Activated CD4-positive, alpha-beta T cell treated with anti-CD3 and anti-CD28 coated beads for 48 hours (primary cell): ENCODE measurements at regions not wholly inside any gene's neighbourhood (a gene's known extent, or its start where the extent isn't known, plus 50 kb on each side); places are given as distances from the start of the nearest gene placed in this dataset.
"Not testable (repeated sequence)": the region's sequence is repeated elsewhere in the genome, so short reads cannot be mapped to it uniquely, and the experiment has no call there.

Experiments
- DNase-seq: peaks from one replicate; pipeline ENCODE4 v3.0.0-alpha.2; 2020

DNA sequence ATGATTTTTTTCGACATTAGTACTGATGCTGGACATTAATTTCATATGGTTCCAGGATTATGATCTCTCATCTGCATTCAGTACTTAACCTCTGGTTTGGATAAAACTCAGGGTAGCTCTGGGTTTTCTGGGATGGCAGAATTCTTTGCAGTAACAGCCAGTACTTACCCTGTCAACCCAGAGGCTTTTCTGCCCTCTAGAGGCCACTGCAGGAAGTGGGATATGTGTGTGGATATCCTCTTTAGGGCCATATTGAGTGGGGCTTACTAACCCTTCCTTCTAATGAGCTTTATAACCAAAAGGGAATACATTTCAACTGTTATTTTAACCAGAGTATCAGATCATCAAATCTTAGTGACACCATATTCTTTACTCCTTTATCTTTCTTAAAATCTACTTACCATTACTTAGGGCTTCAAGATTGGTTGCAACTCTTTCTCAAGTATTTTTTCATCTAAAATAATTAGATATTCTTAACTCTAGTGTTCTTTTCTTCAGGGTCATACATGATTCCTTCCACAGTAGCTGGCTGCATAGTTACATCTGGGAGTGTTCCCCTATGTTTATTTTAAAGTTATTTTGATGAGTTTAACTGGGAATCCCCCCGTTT is 488.0 kb upstream of the STXBP6 start:
- DNase-seq = peak; percentile 50

DNA sequence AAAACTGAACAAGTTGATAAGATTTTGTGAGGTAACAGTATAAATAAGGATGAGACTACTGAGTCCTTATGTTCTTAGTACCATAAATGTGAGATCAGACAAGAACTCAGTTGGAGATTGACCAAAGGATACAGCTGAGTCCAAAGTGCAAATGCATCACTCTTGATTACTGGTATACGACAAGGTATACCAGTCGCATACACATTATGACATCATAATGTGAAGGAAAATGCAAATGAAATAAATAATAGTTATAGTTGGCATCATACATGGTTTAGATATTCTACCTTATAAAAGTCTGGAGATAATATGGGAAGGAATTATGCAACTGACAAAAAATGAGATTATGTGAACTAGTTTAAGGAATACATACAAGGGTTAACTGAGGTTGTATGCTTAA is 476.3 kb upstream of the STXBP6 start:
- DNase-seq = no peak

DNA sequence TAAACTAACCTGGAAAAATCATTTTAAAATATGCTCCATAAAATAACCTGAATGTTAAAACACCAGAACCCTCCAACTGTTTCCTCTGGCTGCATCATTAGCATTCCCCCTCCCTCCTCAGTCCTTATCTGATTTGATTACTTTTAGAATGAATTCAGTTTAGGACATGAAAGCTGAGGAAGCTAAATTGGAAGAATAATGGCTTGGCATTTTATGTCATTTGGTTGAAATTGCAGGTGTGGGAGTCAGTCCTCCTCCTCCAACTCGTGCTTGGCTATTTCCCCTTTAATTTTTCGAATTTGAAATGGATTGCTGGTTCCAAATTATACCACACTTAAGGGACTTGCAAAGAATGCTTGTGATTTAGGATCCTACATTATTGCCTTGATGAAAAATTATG is 473.0 kb upstream of the STXBP6 start:
- DNase-seq = no peak

DNA sequence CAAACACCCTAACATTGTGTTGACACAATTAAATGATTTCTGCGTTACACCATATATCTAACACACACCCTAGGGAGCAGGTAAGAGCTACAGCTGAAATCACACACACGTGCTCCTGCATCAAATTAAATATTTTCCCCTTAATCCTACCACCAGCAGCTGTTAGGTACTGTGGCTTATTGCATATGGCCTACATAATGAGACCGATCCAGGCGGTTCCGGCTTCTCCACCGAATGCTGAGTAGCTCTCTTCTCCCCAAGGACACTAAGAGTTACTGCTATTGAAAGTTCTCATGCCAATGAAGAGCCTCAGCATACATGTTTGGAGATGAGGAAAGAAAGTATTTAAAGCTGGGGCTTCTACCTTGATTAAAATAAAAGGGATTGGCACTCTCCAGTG is 472.2 kb upstream of the STXBP6 start:
- DNase-seq = no peak

DNA sequence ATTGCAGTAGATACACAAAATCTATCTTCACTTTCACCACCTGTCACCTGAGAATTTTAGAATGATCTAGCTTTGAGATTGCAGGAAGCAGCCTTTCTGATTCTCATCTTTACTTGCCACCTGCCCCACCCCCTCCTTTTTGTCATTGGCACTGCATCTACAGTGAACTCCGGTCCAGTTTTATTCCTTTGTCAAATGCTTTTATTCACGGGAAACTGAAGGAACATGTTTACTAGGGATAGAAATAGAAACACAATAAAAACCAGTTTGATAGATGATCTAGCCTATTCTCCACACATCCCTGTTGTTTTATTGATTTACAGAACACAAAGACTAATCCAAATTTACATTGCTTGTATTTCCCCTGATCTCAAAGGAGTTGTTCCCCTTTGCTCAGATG is 471.7 kb upstream of the STXBP6 start:
- no peak for DNase-seq

DNA sequence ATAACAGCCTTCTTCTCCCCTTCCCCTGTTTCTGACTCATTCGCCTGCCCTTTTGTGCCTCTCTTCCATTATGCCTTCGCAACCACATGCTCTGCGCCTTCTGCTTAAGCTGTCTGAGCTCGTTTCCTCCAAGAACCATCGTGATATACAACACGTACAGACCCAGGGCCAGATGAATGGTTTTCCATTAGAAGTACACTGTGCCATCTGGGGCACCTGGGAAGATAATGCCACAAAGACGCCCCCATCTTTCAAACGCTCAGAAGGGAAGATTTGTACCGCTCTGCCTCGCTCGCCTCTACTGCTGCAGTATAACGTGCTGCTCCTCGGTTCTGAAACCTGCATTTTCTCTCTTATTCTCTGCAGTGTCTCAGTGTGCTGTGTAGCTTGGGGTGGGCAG is 470.9 kb upstream of the STXBP6 start:
- no peak for DNase-seq

DNA sequence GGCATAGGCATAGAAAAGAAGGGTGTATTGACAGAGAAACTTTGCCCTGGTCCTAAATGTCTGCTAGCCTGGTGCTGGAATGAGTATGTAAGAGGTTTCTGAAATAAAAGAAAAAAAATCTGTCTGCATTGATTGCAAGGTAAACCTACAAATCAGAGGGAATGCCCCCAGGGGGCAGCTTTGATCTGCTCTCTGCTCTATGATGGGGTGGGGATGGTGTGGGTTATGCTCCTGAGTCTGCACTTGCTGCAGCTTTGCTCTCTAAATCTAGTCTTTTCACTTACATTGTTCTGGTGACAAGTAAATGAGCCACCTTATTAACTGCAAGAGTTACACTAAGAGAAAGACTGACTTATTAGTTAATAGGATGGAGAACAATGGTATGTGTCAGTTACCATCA is 468.4 kb upstream of the STXBP6 start:
- DNase-seq = no peak

DNA sequence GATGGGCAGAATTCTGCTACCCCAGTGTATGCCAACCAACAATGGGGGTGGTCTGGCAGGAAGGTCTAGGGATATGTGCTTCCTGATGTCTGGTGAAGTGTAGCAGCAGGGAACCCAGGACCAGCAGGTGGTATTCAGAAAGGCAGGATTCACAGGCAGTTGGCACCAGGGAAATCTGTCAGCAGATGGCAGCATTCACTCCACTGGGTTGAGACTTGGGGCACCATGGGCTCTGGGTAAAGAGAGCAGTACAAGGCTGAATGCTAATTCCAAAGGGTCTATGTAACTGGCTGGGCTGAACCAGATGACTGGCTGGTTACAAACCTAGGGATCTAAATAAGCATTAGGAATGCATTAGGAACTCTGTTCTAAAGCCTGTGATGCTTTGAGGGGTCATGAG is 466.9 kb upstream of the STXBP6 start:
- no peak for DNase-seq

DNA sequence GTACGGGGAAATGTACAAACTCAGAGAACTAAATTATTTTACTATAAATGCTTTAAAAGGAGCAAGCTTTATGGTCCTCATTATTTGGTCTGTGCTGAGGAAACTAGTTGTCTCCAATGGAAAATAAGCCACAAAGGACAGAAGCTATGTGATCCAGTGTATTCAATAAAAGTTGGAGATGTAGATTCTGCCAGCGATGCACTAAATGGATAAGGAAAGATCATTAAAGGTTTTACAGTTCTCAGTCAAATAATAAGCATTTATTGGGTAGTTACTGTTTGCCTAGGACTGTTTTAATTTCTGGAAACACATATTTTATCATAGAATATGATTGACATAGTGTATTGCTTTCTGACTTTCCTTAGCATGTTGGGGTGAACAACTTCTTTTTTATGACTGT is 458.9 kb upstream of the STXBP6 start:
- no peak for DNase-seq

DNA sequence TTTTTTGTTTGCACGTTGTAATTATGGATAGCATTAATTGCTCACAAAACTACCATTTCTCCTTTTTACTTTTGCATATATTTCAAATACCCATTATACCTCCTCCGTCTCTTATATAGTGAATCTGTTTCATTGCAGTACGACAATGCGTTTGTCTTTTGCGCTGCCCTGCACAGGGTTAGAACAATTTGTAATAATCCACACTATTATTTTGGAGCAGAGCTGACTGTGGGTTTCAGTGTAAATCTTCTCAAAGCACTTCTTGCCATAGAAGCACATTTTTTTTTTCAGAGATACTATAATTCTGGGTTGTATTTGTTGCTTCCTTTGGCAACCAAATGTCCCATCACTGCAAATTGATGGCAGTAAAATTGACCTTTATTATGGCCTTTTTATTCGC is 451.8 kb upstream of the STXBP6 start:
- no peak for DNase-seq

DNA sequence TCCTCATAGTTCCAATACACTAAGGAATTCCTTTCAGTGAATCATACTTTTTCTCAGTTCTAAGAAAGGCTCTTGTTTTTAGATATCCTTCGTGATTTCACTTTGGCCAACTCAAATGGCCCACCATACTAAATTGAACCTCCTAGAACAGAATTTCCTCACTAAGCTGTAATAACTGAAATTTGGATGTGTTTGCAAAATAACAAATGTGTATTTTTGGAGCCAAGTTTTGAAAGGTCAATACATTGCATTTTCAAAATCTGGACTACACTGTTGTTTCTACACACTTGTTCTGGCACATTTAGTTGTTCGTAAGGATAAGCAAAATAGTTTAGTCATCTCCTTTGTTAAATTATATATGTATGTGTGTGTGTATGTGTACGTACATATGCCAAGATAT is 439.0 kb upstream of the STXBP6 start:
- no peak for DNase-seq

DNA sequence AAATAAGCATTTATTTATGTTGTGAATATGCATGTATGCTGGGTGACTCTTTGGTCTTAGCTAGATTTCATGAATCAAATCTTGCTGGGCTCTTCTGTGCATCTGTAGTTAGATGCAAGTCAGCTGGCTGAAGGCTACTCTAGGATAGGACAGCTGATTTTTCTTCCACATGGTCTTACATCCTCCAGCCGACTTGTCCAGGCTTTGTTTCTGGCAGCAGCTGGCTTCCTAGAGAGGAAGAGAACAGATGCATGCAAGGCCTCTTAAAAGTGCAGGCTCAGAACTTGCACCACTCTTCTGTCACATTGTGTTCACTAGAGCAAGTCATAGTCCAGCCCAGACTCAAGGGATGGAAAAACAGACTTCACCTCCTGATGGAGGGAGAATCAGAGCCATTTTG is 435.4 kb upstream of the STXBP6 start:
- DNase-seq = no peak

DNA sequence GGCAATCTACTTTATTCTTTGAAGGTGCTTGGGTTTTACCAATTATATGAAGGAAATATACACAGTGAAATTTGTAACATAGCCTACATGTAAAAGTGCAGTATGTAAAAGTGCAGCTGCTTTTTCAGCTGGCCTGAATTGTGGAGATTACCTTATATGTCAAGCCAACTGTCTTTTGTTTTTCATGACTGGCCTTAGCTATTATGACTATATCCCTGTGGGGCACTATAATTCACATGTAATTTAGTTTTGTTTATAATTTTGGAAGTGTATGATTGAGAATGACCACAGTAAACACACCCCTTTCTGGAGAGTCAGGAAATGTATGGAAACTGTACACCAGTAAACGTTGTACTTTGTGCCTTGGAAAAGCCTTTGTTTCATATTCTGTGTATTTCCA is 435.0 kb upstream of the STXBP6 start:
- DNase-seq = no peak

DNA sequence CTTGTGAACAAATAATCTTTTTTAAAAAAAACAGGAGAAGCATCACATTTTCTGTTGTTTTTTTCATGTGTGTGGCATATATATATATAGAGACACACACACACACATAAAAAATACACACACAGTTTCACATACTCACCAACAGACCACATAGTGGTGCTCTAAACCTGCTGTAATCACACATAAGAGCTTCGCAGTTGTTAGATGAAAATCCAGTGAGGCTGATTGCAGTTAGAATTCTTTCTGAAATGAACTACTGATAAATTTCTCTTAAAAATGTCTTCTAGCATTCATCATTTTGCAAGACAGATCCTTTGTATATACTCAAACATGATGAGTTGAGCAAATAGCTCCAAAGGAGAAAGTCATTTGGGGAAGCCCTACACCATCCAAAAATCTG is 434.3 kb upstream of the STXBP6 start:
- DNase-seq = no peak

DNA sequence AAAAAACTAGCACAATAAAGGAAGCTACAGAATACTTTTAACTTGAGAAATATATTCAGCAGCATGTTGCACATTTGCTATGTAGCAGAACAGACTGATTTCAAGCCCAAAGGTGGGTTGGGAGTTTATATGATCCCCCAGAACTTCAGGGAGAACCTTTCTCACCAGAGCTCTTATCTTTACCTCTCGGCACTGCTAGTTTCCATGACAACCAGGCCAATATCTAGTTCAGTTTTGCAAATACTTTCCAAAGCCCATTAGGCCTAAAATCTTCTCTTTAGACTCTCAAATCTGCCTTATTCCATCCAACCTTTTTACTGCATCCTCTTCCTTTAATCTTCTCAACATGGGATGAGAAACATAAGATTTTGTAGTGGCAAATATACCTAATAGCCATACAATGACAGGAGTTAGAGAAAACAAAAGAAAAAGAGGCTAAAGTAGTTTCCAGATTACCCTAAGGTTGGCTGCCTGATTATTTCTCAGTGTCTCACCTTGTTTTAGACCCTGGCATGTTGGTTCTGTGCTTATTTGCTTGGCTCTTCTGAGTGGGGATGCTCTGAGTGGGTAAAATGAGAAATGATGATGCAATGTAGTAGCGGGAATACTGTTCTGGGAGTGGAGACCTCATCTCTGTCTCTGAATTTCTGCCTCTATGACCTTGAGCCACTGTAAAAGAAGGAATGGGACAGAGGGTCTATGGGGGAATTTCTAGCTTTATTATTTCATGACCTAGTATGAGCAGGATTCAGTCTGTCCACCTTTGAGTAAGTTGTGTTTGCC is 427.6 kb upstream of the STXBP6 start:
- no peak for DNase-seq

DNA sequence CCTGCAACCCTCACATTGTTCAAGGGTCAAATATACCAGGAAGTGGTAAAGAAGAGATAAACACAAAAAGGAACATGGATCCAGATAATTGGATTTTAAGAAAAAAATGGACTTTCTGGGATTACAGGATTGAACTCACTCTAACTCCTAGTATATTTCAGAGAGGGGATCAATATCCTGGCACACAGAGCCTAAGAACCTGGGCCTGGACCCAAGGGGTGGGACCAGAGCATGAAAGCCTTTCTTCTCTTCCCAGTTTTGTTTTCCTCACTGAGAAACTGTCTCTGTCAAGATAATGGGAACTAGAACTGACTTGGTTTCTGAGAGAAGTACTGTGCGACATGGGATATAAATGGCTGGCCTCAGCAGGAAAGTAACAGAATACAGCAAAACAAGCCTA is 422.8 kb upstream of the STXBP6 start:
- DNase-seq = no peak

DNA sequence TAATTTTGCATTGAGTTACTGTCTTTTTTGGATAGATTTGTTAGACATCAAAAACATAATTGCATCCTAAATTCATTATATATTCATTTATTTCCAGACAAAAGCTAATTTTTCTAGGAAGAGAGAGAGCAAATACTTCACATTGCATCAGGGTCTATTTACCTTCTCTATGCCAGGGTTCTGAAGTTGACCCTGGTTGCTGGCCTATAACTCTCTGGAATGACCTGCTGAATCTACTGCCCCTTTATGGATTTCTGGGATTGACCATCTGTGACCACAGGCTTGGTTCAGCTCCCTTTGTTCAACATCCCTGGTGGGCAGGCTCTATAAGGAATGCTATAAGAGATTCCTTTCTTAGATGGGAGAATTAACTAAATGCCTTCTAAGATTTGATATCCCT is 414.8 kb upstream of the STXBP6 start:
- no peak for DNase-seq

DNA sequence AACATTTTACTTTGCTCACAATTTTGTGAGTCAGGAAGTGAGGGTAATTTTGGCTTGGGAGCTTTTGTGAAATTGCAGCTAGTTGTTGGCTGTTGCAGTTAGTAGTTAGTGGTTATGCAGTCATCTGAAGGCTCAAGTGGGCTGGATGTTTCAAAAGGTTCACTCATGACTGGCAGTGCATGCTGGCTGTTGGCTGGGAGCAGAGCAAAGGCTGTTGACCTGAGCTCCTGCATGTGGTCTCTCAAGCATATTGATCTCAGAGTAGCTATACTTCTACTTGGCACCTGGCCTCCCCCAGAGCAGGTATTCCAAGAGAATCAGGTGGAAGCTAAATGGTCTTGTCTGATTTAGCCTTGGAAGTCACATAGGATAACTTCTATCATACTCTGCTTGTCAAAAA is 414.1 kb upstream of the STXBP6 start:
- DNase-seq = no peak

DNA sequence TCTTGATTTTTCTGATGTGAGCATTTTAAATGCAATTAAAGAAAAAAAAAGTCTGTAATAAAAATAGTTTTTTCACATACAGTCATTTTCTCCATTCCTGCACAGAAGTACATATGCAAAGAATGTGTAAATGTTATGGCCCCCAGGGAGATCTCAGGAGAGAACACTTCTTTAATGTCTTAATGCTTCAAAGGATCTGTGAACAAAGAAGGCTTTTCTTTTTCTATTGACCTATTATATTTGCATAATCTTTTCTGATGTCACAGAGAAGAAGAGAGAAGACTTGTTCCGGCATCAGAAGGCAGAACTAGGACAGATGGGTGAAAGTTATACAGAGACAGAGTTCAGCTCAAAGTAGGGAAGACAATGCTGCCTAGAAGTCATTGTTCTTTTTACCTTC is 413.5 kb upstream of the STXBP6 start:
- DNase-seq = no peak

DNA sequence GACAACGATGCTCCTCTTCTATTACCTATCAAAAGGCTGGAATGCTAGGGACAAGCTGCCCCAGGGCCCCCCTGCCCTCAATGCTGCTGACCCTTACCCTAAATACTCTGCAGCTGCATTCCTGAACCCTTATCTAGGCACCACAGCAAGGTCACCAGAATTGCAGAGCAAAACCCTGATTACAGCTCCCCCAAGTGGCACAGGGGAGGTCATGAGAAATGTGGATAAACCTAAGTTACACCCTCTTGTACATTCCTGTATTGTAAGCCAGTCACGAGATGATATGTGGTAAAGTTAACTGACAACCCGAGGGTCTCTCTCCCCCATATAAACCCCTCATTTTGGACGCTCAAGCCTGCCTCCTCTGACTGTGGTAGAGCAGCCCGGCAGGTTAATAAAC is 411.8 kb upstream of the STXBP6 start:
- DNase-seq = no peak

DNA sequence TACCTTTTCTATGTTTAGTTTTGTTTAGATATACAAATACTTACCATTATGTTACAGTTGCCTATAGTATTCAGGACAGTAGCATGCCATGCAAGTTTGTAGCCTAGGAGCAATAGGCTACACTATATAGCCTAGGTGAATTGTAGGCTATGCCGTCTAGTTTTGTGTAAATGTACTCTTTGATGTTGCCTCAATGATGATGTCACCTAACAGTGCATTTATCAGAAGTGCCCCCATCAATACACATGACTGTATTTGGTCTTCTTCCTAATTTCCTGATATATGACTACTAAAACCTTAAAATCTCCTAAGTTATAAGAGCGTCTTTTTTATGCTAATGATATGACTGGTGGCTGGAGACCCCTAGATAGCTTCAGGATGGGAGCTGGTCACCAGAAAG is 394.4 kb upstream of the STXBP6 start:
- no peak for DNase-seq

DNA sequence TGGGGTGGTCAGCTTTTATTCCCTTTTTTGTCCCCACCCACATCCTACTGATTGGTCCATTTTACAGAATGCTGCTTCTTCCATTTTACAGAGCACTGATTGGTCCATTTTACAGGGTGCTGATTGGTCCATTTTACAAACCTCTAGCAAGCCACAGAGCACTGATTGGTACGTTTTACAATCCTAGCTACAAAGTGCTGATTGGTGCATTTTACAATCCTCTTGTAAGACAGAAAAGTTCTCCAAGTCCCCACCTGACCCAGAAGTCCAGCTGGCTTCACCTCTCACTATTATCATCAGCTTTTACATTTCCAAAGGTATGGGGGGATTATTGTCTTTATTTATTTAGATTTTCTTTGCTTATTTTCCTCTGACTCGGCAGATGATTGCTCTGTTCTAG is 390.4 kb upstream of the STXBP6 start:
- not testable (repeated sequence) for DNase-seq

DNA sequence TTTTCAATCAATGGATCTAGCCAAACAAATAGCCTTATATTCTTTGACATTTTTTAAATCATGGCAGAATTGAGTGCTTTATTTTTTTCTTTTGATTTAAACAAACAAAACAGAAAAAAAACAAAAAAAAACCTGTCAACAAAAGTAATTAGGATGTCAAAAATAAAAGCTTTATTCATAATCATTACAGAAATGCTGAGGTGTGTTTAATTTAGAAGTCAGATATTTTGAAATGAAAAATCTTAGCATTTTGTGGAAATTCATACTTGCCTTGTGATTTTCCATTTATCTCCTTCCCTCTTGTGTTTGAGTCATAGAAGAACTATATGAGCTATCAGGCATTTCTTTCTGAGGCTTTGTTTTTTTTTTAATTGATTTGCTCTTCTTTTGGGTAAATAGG is 387.0 kb upstream of the STXBP6 start:
- DNase-seq = no peak

DNA sequence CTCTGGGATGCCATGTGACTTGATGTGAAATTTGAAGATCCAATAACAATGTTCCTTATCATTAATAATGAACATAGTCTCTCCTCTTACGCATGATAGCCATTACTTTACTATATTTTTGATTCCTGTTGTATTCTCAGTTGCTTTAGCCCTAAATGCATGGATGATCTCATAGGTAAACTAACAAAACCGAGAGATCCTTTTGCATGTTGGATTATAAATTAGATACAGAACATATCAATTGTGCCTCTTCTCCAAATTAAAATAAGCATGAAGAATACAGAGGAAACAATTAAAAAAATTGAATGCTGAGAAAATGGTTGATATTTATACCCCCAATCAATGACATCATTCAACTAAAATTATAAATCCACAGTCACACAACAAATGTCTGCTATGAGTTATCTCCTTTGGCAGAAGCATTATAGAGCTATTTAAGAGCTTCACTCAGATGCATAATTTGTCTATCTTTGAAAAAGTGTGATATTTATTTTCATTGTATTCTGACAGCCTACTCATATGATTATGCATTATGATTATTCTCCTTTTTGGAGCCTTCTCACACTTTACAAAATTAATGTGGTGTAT is 386.4 kb upstream of the STXBP6 start:
- no peak for DNase-seq
